ENCODE measurements at regions not wholly inside any gene's neighbourhood (a gene's known extent, or its start where the extent isn't known, plus 50 kb on each side); places are given as distances from the start of the nearest gene placed in this dataset.

DNA sequence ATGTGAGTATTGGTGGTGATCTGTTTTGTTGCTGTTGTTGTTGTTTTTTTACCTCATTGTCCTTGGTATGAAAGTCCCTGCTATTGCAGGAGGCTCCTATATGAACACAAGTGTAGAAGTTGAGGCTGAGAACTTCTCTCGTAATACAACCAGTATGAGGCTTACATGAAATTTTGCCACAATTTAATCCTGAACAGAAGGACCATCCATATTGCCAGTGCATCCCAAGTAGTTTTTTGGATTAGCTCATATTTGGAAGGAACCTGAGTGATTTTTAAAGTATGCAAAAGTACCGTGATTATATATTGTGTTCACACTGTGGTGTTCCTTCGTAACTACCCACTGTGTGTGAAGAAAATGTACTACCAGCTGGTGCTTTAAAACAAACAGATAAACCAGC lies 2095.5 kb upstream of the WWC1 start:
- TF ChIP-seq POLR2A (IDR thresholded peaks at IDR 0.05; ENCODE audit: extremely low read depth, insufficient read length) = no peak
- TF ChIP-seq CTCF (IDR thresholded peaks at IDR 0.05; ENCODE audit: low read depth, low read length) = no peak

All from NB4 (cell line).